ENCODE measurements at regions not wholly inside any gene's neighbourhood (a gene's known extent, or its start where the extent isn't known, plus 50 kb on each side); places are given as distances from the start of the nearest gene placed in this dataset.

DNA sequence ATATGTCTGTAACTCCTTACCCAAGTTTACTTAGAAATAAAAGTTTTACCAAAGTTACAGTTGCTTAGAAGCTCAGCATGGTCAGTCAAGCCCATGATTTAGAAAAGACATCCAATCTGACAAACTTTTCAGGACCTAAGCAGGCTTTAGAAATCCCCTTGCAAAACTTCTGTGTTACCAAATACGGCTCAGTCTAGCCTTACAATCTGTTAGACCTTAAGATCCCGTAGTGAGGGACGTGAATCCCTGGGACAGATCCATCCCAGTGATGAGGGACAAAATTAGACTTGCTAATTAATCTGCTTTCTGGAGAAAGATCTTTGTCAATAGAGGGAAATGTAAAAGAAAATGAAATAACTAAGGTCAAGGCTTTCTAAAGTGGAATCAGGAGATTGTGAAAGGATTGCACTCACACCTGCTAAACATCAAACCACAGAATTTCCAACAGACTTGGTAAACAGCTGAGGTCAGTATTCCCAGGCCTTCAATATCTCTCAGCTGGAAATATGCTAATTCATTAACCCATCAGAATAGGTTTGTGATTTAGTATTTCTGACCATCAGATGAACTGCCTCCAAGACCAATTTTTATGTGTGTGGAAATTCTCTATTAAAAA is 375.3 kb downstream of the DUSP10 start:
- DNase-seq (no peak), ATAC-seq (no peak)
- TF ChIP-seq, protein P1, sequence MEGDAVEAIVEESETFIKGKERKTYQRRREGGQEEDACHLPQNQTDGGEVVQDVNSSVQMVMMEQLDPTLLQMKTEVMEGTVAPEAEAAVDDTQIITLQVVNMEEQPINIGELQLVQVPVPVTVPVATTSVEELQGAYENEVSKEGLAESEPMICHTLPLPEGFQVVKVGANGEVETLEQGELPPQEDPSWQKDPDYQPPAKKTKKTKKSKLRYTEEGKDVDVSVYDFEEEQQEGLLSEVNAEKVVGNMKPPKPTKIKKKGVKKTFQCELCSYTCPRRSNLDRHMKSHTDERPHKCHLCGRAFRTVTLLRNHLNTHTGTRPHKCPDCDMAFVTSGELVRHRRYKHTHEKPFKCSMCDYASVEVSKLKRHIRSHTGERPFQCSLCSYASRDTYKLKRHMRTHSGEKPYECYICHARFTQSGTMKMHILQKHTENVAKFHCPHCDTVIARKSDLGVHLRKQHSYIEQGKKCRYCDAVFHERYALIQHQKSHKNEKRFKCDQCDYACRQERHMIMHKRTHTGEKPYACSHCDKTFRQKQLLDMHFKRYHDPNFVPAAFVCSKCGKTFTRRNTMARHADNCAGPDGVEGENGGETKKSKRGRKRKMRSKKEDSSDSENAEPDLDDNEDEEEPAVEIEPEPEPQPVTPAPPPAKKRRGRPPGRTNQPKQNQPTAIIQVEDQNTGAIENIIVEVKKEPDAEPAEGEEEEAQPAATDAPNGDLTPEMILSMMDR (IDR thresholded peaks at IDR 0.05) = no peak
- no peaks in the 10 kb centered on the region for H3K4me1 ChIP-seq
- H3K36me3 ChIP-seq = no peaks in the 10 kb centered on the region
- intact Hi-C loops (cut with DNase I) = no loop called here
- H3K9me3 ChIP-seq = no peaks in the 10 kb centered on the region
- no peak overlapping the region for H3K27ac ChIP-seq
- H3K27me3 ChIP-seq = no peaks in the 10 kb centered on the region
- H3K4me3 ChIP-seq = no peak overlapping the region

DNA sequence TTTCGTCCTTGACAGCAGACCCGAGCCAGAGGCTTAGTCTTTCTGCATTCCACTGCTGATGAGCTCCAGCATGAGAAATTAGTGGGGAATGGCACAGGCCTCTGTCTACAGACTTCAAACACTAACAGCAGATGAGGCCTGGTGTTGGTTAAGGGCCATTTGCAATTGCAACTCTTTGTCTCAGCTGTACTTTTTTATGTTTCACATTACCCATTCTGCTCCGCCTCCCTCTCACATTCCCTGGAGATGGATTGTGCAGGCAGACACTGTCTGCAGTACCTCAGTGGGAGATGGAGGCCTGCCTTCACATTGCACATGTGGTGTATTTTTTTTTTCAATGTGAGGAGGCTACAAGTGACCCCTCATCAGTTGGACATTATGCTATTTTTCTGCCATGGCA is 370.2 kb downstream of the DUSP10 start:
- no peak for ATAC-seq
- no peak for DNase-seq
- Histone ChIP-seq H3K4me1 (no peaks in the 10 kb centered on the region), H3K36me3 (no peaks in the 10 kb centered on the region), H3K27ac (no peak overlapping the region), H3K27me3 (no peaks in the 10 kb centered on the region), H3K9me3 (no peaks in the 10 kb centered on the region), H3K4me3 (no peak overlapping the region)
- intact Hi-C loops (cut with DNase I) = no loop called here
- TF ChIP-seq, protein P1 (IDR thresholded peaks at IDR 0.05) = no peak

GRCh38 chr1:221373795-221374194 is 368.1 kb downstream of the DUSP10 start:
- Histone ChIP-seq H3K9me3 (no peaks in the 10 kb centered on the region), H3K27ac (no peak overlapping the region), H3K4me1 (no peaks in the 10 kb centered on the region), H3K36me3 (no peaks in the 10 kb centered on the region), H3K27me3 (no peaks in the 10 kb centered on the region), H3K4me3 (no peak overlapping the region)
- TF ChIP-seq, protein P1 (IDR thresholded peaks at IDR 0.05) = no peak
- DNase-seq (no peak), ATAC-seq (no peak)
- intact Hi-C loops (cut with DNase I) = no loop called here

DNA sequence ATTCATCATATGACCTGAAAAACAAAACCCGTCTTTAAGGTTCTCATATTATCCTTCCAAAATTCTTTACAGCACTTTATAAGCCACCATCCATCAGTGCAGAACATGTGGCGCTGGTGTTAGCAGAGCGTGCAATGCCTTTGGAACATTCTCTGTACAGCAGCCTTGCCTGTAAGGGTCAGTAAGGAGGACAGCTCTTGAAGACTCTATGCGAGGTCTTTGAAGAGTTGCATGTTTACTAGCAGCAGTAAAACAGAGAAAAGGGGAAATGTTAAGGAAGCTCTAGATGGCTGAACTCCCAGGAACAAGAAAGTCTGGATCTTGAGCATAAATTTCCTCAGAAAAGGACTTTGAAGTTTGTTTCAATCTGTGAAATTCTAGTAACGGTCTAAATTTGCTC is 365.6 kb downstream of the DUSP10 start:
- Histone ChIP-seq H3K27me3 (no peaks in the 10 kb centered on the region), H3K4me3 (no peak overlapping the region), H3K9me3 (no peaks in the 10 kb centered on the region), H3K27ac (no peak overlapping the region), H3K4me1 (no peaks in the 10 kb centered on the region), H3K36me3 (no peaks in the 10 kb centered on the region)
- DNase-seq (no peak), ATAC-seq (no peak)
- TF ChIP-seq, protein P1 (IDR thresholded peaks at IDR 0.05) = no peak
- intact Hi-C loops (cut with DNase I) = no loop called here

GRCh38 chr1:221381910-221382623 is 359.8 kb downstream of the DUSP10 start:
- no peaks in the 10 kb centered on the region for H3K27me3 ChIP-seq
- no peaks in the 10 kb centered on the region for H3K9me3 ChIP-seq
- H3K4me3 ChIP-seq = no peak overlapping the region
- no peaks in the 10 kb centered on the region for H3K36me3 ChIP-seq
- TF ChIP-seq, protein P1 (IDR thresholded peaks at IDR 0.05) = no peak
- intact Hi-C loops (cut with DNase I) = no loop called here
- ATAC-seq = no peak
- no peak overlapping the region for H3K27ac ChIP-seq
- H3K4me1 ChIP-seq = no peaks in the 10 kb centered on the region
- DNase-seq = no peak

Data from left lung (tissue), 4 donors.